ENCODE measurements at regions not wholly inside any gene's neighbourhood (a gene's known extent, or its start where the extent isn't known, plus 50 kb on each side); places are given as distances from the start of the nearest gene placed in this dataset.

DNA sequence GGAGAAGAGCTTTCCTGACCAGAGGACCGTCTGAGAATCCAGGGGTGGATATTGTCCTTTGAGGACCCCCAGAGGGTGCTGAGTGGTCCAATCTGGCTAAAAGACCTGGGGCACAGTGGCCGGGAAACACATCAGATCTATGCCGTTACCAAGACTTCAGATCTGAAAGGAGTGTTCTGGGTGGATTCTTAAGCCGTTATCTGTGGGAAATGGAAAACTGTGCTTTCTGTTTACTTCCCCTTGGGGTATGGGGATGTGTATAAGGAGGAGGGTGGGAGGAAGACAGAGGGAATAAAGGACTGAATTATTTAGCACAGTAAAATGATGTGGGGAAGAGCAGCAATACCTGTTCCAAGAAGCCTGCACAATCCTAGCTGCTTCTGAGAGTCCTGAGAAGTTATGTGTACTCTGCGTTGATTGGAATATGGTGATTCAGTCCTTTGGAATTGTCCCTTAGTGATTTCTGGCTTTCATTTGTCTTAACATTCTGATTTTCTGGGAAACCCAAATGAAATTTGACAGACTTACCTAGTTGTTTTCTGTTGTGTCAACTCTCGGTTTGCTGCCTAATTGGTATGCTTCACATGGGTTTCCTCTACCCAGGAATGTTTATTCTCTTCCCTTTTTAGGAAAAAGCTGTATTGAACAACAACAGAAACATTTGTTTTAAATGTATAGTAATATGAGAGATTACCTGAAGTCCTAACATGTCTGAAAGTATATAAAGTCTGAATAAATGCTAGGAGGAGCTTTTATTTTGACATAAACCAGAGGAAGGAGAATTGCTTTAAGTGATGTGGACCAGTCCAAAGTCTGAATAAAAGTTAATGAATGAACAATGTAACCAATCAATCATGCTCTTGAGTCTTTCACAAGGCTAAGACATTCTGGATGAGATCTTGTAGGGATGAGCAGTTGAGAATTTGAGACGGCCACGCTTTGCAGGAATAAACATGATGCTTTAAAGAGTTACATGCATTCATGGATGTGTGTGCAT is 427.1 kb upstream of the C2CD4B start:
- no peak for DNase-seq (ENCODE audit: low read depth, low spot score)
- ChIA-PET POLR2A (no interaction called here), CTCF (interaction anchor here (1.2 to 1.4 kb wide), 3 partner anchors 13 to 42 kb away, joined by 3 to 5 read pairs (median 4); no protein-coding TSS in a partner anchor)
- no peak overlapping the region for H3K4me3 ChIP-seq (ENCODE audit: low read depth, low read length)
- TF ChIP-seq, protein P1, sequence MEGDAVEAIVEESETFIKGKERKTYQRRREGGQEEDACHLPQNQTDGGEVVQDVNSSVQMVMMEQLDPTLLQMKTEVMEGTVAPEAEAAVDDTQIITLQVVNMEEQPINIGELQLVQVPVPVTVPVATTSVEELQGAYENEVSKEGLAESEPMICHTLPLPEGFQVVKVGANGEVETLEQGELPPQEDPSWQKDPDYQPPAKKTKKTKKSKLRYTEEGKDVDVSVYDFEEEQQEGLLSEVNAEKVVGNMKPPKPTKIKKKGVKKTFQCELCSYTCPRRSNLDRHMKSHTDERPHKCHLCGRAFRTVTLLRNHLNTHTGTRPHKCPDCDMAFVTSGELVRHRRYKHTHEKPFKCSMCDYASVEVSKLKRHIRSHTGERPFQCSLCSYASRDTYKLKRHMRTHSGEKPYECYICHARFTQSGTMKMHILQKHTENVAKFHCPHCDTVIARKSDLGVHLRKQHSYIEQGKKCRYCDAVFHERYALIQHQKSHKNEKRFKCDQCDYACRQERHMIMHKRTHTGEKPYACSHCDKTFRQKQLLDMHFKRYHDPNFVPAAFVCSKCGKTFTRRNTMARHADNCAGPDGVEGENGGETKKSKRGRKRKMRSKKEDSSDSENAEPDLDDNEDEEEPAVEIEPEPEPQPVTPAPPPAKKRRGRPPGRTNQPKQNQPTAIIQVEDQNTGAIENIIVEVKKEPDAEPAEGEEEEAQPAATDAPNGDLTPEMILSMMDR (IDR thresholded peaks at IDR 0.05; ENCODE audit: insufficient read depth, low read length, missing control alignments) = no peak

DNA sequence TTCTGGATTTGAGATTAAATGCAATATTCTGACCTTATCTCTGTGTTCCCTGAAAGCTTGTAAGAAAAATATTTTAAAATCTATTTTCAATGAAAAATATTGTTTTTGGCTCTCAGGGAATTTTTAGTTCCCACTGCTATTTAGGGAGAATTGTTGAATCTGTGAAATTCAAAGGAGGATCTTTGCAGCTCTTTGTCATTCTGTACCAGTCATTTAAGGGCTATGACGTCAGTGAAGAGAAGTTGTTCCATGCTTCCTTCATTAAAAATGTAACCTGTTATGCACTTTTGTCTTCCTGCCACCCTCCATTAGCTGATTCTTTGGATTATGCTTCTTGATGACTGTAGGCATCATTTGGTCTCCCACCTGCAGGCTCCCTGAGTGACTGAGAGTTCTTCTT is 427.8 kb upstream of the C2CD4B start:
- ChIA-PET POLR2A (no interaction called here), CTCF (interaction anchor here (1.3 to 1.4 kb wide), 3 partner anchors 12 to 149 kb away, joined by 3 to 5 read pairs (median 4); no protein-coding TSS in a partner anchor)
- TF ChIP-seq, protein P1 (IDR thresholded peaks at IDR 0.05; ENCODE audit: insufficient read depth, low read length, missing control alignments) = no peak
- no peak for DNase-seq (ENCODE audit: low read depth, low spot score)
- no peak overlapping the region for H3K4me3 ChIP-seq (ENCODE audit: low read depth, low read length)

DNA sequence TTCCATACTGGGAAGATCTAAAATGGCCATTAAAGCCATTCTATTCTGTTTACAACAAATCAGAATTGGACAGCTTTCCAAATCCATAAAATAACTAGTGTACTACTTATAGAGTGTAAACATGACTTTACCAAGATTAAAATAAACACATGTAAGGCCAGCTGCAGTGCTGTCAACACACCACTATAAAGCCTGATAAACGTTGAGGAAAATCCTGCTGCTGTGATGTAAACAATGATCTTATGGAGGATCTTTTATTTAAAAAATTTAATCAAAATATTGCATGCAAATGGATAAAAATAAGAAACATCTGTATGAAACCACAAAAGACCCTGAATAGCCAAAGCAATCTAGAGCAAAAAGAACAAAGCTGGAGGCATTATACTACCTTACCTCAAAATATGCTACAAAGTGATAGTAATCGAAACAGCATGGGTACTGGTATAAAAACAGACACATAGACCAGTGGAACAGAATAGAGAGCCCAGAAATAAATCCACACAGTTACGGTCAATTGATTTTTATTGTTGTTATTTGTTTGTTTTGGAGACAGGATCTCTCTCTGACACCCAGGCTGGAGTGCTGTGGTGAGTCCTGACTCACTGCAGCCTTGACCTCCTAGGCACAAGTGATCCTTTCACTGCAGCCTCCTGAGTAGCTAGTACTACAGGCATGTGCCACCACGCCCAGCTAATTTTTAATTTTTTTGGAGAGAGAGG is 428.8 kb upstream of the C2CD4B start:
- no peak overlapping the region for H3K4me3 ChIP-seq (ENCODE audit: low read depth, low read length)
- POLR2A ChIA-PET = no interaction called here
- no peak for DNase-seq (ENCODE audit: low read depth, low spot score)
- TF ChIP-seq, protein P1 (IDR thresholded peaks at IDR 0.05; ENCODE audit: insufficient read depth, low read length, missing control alignments) = no peak
- CTCF ChIA-PET = interaction anchor here (1.3 to 1.4 kb wide), 2 partner anchors 43 to 148 kb away, joined by 3 to 5 read pairs; no protein-coding TSS in a partner anchor

DNA sequence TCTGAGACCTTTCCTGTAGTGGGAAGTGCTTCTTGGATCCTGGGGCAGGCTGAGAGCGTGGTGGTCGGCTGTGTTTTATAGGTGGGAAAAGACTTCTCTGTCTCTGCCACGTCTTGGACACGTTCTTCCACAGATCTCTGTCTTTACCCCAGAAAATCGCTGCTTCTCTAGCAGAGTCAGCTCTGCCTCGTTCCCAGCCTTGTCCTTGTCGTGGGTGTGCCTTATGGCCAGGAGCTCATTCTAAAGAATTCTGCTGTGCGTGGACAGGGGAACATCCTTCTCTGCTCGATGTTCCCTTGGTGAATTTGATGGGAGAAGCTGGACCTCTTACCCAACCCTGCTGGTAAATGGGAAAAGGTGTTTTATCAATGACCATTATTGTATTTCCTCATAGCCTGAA is 433.1 kb upstream of the C2CD4B start:
- POLR2A ChIA-PET = no interaction called here
- CTCF ChIA-PET = no interaction called here
- H3K4me3 ChIP-seq (ENCODE audit: low read depth, low read length) = no peak overlapping the region
- TF ChIP-seq, protein P1 (IDR thresholded peaks at IDR 0.05; ENCODE audit: insufficient read depth, low read length, missing control alignments) = no peak
- DNase-seq (ENCODE audit: low read depth, low spot score) = no peak

DNA sequence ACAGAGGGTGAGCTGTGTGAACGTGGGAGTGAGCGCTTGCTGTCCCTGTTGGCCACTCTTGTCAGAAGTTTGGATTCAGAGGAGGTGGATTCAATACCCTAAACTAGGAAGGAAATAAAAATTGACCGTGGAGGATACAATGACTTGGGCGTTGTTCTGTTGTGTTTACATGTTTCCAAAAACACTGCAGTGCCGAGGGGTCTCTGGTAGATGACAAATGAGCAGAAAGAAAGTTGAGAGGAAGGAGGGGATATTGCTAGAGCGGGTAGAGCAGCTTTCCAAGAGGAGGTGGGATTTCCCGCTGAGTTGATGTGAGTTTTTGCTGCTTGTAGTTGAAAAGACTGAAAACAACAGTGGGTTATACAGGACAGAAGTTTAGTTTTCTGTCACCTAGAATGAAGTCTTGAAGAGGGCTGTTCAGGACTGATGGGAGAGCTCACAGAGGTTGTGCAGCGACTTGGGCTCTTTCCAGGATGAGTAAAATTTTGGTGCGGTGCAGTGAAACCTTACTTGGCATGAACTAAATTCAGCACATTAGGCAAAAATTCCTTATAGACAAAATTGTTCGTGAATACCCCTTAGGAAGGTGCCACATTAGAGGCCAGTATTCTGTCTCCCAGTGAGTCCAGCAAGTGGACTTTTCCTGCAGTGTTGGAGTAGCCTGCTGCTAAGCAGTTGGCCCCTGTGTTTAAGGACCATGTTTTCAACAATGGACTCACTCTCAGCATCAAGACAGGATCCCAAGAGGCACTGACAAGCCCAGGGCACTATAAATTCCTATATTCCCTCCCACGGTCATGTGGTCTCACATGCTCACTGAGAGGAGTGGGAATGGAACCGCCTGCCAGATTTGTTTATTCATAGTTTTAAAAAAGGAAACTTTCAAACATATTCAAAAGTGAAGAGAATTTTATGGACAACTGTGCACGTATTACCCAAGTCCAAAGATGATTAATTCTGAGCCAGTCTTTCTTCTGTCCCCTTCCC is 435.0 kb upstream of the C2CD4B start:
- DNase-seq (ENCODE audit: low read depth, low spot score) = no peak
- ChIA-PET POLR2A (no interaction called here), CTCF (interaction anchor here (1.4 kb wide), 1 partner anchor 51 kb away, joined by 3 read pairs; no protein-coding TSS in a partner anchor)
- TF ChIP-seq, protein P1 (IDR thresholded peaks at IDR 0.05; ENCODE audit: insufficient read depth, low read length, missing control alignments) = no peak
- no peak overlapping the region for H3K4me3 ChIP-seq (ENCODE audit: low read depth, low read length)
